Endodermal cell (in vitro differentiated cells): ENCODE measurements at regions not wholly inside any gene's neighbourhood (a gene's known extent, or its start where the extent isn't known, plus 50 kb on each side); places are given as distances from the start of the nearest gene placed in this dataset.

Source experiments
- DNase-seq: peaks from one replicate; pipeline ENCODE4 v3.0.0-alpha.2; 2017
- H3K27ac ChIP-seq: 2 replicates; pipeline ENCODE4 v1.5.1; 2013; ENCODE audit warnings: mild to moderate bottlenecking, low read depth, low read length, moderate library complexity
- H3K27me3 ChIP-seq: 2 replicates; pipeline ENCODE4 v1.6.1; 2013; ENCODE audit warnings: mild to moderate bottlenecking, low read length, moderate library complexity; ENCODE audit not compliant: insufficient read depth, control insufficient read depth, poor library complexity, severe bottlenecking
- H3K36me3 ChIP-seq: 2 replicates; pipeline ENCODE4 v1.7.0; 2013; ENCODE audit warnings: mild to moderate bottlenecking, low read length, moderate library complexity; ENCODE audit not compliant: control insufficient read depth, insufficient read depth
- H3K4me1 ChIP-seq: one replicate; pipeline ENCODE4 v1.7.0; 2013; ENCODE audit warnings: low read length; ENCODE audit not compliant: control insufficient read depth, insufficient read depth
- H3K4me3 ChIP-seq: 2 replicates; pipeline ENCODE4 v1.5.1; 2013; ENCODE audit warnings: mild to moderate bottlenecking, low read length, moderate library complexity
- H3K9ac ChIP-seq: 2 replicates; pipeline ENCODE4 v1.6.1; 2013; ENCODE audit warnings: mild to moderate bottlenecking, low read length, moderate library complexity; ENCODE audit not compliant: poor library complexity, severe bottlenecking; ENCODE audit errors: extremely low read depth
- H3K9me3 ChIP-seq: 2 replicates; pipeline ENCODE4 v1.6.1; 2013; ENCODE audit warnings: mild to moderate bottlenecking, low read length, moderate library complexity; ENCODE audit not compliant: control insufficient read depth
- H3K27ac Mint-ChIP-seq: 2 replicates; pipeline ENCODE4 v1.8.0; 2020; ENCODE audit warnings: mixed read lengths
- H3K27me3 Mint-ChIP-seq: 2 replicates; pipeline ENCODE4 v1.8.0; 2021; ENCODE audit warnings: mild to moderate bottlenecking, mixed read lengths; ENCODE audit not compliant: insufficient read depth
- H3K36me3 Mint-ChIP-seq: 2 replicates; pipeline ENCODE4 v1.8.0; 2020; ENCODE audit warnings: low read depth, mixed read lengths
- H3K4me1 Mint-ChIP-seq: 2 replicates; pipeline ENCODE4 v1.8.0; 2020; ENCODE audit warnings: mixed read lengths
- H3K4me3 Mint-ChIP-seq: 2 replicates; pipeline ENCODE4 v1.8.0; 2020; ENCODE audit warnings: mild to moderate bottlenecking, moderate library complexity, mixed read lengths
- H3K9me3 Mint-ChIP-seq: 2 replicates; pipeline ENCODE4 v1.8.0; 2020; ENCODE audit warnings: mild to moderate bottlenecking, mixed read lengths
- WGBS, 2 experiments: methylation state at CpG; one replicate each; pipeline versions ENCODE4 v1.1.5 to v1.1.7; 2013; ENCODE audit warnings: missing lambda C conversion rate in 2 of 2, mixed read lengths in 1 of 2; ENCODE audit not compliant: insufficient coverage in 1 of 2, insufficient read length in 1 of 2; 5-methylcytosine and 5-hydroxymethylcytosine counted together
- TF ChIP-seq, protein P1 (sequence below): fragments of 200-600 bp; sonication (generic); conservative IDR thresholded peaks from 2 replicates; pipeline ENCODE4 v1.5.0; 2021; ENCODE audit warnings: antibody characterized with exemption, mild to moderate bottlenecking

DNA sequence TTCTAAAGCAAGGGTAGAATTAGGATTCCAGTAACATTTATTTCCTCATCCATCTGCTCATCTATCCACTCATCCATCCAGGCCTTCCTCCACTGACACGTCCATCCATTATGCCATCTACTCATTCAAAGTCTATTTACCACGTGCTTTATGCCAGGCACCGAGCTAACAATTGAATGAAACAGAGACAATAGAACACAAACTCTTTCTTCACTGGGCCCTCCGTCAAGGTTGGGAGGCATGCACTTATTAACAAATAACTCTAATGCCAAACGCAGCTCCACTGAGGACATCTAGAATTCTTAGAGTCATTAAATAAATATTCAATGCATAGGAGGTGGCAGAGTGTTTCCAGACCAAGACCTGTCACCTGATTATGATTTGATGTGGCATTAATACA lies 262.7 kb downstream of the CYRIA start:
- peaks cover 2% of the 10 kb centered on the region for H3K4me1 ChIP-seq
- H3K27me3 Mint-ChIP-seq = no peaks in the 10 kb centered on the region
- DNase-seq = no peak
- peaks cover 19% of the 10 kb centered on the region for H3K4me1 Mint-ChIP-seq
- H3K9me3 Mint-ChIP-seq = no peaks in the 10 kb centered on the region
- H3K36me3 Mint-ChIP-seq = no peaks in the 10 kb centered on the region
- H3K4me3 Mint-ChIP-seq = no peak overlapping the region
- H3K36me3 ChIP-seq = no peaks in the 10 kb centered on the region
- no peak overlapping the region for H3K27ac ChIP-seq
- TF ChIP-seq, protein P1, sequence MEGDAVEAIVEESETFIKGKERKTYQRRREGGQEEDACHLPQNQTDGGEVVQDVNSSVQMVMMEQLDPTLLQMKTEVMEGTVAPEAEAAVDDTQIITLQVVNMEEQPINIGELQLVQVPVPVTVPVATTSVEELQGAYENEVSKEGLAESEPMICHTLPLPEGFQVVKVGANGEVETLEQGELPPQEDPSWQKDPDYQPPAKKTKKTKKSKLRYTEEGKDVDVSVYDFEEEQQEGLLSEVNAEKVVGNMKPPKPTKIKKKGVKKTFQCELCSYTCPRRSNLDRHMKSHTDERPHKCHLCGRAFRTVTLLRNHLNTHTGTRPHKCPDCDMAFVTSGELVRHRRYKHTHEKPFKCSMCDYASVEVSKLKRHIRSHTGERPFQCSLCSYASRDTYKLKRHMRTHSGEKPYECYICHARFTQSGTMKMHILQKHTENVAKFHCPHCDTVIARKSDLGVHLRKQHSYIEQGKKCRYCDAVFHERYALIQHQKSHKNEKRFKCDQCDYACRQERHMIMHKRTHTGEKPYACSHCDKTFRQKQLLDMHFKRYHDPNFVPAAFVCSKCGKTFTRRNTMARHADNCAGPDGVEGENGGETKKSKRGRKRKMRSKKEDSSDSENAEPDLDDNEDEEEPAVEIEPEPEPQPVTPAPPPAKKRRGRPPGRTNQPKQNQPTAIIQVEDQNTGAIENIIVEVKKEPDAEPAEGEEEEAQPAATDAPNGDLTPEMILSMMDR = no peak
- WGBS, 2 experiments = 94 to 100% methylated on average over 1 to 5 of the region's 5 CpGs
- H3K9ac ChIP-seq = no peak overlapping the region
- H3K27me3 ChIP-seq = no peaks in the 10 kb centered on the region
- H3K9me3 ChIP-seq = no peaks in the 10 kb centered on the region
- no peak overlapping the region for H3K4me3 ChIP-seq
- no peak overlapping the region for H3K27ac Mint-ChIP-seq

DNA sequence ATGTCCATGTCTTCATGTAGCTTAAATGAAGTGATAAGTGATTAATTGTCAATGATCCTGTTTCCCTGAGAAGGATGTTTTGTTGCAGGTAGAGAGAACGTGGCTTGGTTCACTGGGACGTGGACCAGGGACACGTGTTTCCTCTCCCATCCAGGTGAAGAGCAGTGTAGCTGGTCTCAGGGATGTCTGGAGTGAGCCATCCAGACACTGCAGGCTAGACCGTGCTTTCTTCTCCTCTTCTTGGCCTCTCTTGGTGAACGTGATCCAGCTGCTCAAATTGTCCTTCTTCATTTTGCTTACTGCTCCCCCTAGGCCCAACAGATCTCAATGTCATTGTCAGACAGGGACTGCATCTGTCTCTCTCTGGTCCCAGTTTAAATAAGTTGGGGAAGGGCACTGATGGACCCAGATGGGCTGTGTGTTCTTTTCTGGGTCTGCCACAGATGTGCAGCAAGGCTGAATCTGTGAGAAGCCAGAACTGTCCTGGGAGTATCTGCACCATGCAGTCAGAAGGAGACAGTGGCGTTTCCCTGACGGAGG lies 263.8 kb downstream of the CYRIA start:
- WGBS, 2 experiments = 85 to 93% methylated on average over 6 to 7 of the region's 7 CpGs
- no peak for DNase-seq
- no peak overlapping the region for H3K27ac Mint-ChIP-seq
- no peaks in the 10 kb centered on the region for H3K9me3 Mint-ChIP-seq
- Histone ChIP-seq H3K9me3 (no peaks in the 10 kb centered on the region), H3K27me3 (no peaks in the 10 kb centered on the region), H3K36me3 (no peaks in the 10 kb centered on the region), H3K27ac (no peak overlapping the region), H3K9ac (no peak overlapping the region), H3K4me3 (no peak overlapping the region), H3K4me1 (peaks cover 2% of the 10 kb centered on the region)
- TF ChIP-seq, protein P1 = no peak
- H3K4me3 Mint-ChIP-seq = no peak overlapping the region
- H3K36me3 Mint-ChIP-seq = no peaks in the 10 kb centered on the region
- H3K4me1 Mint-ChIP-seq = peaks cover 18% of the 10 kb centered on the region
- no peaks in the 10 kb centered on the region for H3K27me3 Mint-ChIP-seq

DNA sequence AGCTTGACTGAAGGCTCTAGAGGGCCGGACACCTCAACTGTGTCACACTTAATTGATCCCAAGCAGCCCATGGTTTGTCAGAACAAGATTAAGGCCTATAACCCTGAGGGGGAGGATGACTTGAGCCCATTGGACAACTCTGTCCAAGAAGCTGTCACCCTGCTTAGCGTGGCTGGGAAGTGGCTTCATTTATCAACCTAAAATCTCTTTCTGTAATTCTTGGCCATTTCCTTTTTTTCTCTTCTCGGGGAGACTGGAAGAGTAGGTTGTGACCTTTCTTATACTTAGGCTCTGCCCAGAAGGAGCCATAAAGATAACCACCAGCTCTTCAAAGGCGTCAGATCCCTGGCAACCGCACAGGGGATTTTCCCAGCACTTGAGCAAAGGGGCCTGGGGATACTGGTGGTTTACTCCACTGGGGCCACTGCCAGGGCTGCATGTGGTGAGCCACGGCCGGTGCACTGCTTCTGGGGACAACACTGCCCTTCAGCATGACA lies 265.5 kb downstream of the CYRIA start:
- DNase-seq = no peak
- Mint-ChIP-seq H3K27ac (no peak overlapping the region), H3K4me3 (no peak overlapping the region), H3K27me3 (no peaks in the 10 kb centered on the region), H3K9me3 (no peaks in the 10 kb centered on the region), H3K36me3 (no peaks in the 10 kb centered on the region), H3K4me1 (peaks cover 13% of the 10 kb centered on the region)
- Histone ChIP-seq H3K27ac (no peak overlapping the region), H3K4me3 (no peak overlapping the region), H3K9ac (no peak overlapping the region), H3K9me3 (no peaks in the 10 kb centered on the region), H3K36me3 (no peaks in the 10 kb centered on the region), H3K4me1 (no peaks in the 10 kb centered on the region), H3K27me3 (no peaks in the 10 kb centered on the region)
- TF ChIP-seq, protein P1 = no peak
- WGBS, 2 experiments = 94 to 100% methylated on average over 5 to 7 of the region's 7 CpGs
